Neural progenitor cell (in vitro differentiated cells): ENCODE measurements at regions not wholly inside any gene's neighbourhood (a gene's known extent, or its start where the extent isn't known, plus 50 kb on each side); places are given as distances from the start of the nearest gene placed in this dataset.
"Not testable (repeated sequence)": the region's sequence is repeated elsewhere in the genome, so short reads cannot be mapped to it uniquely, and the experiment has no call there.

Source experiments
- CTCF ChIP-seq: fragments of 200-600 bp; sonication (generic); IDR thresholded peaks from 2 replicates; pipeline ENCODE4 v1.5.1; 2017; ENCODE audit warnings: antibody characterized with exemption, mild to moderate bottlenecking
- EZH2 ChIP-seq: fragments of 200-600 bp; sonication (generic); IDR thresholded peaks from 2 replicates; pipeline ENCODE4 v1.6.1; 2017; ENCODE audit warnings: antibody characterized with exemption, mild to moderate bottlenecking, moderate library complexity
- EZH2phosphoT487 ChIP-seq: fragments of 200-600 bp; sonication (generic); IDR thresholded peaks from 2 replicates; pipeline ENCODE4 v1.6.1; 2017; ENCODE audit warnings: antibody characterized with exemption

- TF ChIP-seq CTCF, EZH2phosphoT487, EZH2: not testable (repeated sequence)
These were observed 396.2 kb downstream of the ATP23 start for GRCh38 chr12:58337539-58337938.
